ENCODE measurements at regions not wholly inside any gene's neighbourhood (a gene's known extent, or its start where the extent isn't known, plus 50 kb on each side); places are given as distances from the start of the nearest gene placed in this dataset.
A peak's percentile ranks its signal among the peaks of the same experiment; 100 is the strongest.

- TF ChIP-seq, protein P1, sequence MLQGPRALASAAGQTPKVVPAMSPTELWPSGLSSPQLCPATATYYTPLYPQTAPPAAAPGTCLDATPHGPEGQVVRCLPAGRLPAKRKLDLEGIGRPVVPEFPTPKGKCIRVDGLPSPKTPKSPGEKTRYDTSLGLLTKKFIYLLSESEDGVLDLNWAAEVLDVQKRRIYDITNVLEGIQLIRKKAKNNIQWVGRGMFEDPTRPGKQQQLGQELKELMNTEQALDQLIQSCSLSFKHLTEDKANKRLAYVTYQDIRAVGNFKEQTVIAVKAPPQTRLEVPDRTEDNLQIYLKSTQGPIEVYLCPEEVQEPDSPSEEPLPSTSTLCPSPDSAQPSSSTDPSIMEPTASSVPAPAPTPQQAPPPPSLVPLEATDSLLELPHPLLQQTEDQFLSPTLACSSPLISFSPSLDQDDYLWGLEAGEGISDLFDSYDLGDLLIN (CRISPR knock-in tag; IDR thresholded peaks at IDR 0.05; ENCODE audit: borderline replicate concordance): peak; percentile 20; the same call in 1 of the 2 replicates
- TF ChIP-seq, protein P2, sequence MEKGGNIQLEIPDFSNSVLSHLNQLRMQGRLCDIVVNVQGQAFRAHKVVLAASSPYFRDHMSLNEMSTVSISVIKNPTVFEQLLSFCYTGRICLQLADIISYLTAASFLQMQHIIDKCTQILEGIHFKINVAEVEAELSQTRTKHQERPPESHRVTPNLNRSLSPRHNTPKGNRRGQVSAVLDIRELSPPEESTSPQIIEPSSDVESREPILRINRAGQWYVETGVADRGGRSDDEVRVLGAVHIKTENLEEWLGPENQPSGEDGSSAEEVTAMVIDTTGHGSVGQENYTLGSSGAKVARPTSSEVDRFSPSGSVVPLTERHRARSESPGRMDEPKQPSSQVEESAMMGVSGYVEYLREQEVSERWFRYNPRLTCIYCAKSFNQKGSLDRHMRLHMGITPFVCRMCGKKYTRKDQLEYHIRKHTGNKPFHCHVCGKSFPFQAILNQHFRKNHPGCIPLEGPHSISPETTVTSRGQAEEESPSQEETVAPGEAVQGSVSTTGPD (CRISPR knock-in tag; IDR thresholded peaks at IDR 0.05): peak; percentile 24; the same call in 1 of the 2 replicates
- 0 out of 2 replicates have a peak, but pooled peaks have one; percentile 8 for TF ChIP-seq ZNF790 (CRISPR knock-in tag; IDR thresholded peaks at IDR 0.05; ENCODE audit: borderline replicate concordance)
- peak; percentile 6; the same call in 1 of the 2 replicates for TF ChIP-seq NFE2L1 (CRISPR knock-in tag; IDR thresholded peaks at IDR 0.05; ENCODE audit: borderline replicate concordance)
- TF ChIP-seq HNRNPL (IDR thresholded peaks at IDR 0.05; ENCODE audit: low read depth, low read length): peak; percentile 90; the same call in 1 of the 2 replicates
- TF ChIP-seq ZNF569 (CRISPR knock-in tag; IDR thresholded peaks at IDR 0.05; ENCODE audit: borderline replicate concordance): peak; percentile 5; the same call in 1 of the 2 replicates
- TF ChIP-seq ZNF792 (CRISPR knock-in tag; IDR thresholded peaks at IDR 0.05): no peak
- TF ChIP-seq HMGXB4 (CRISPR knock-in tag; IDR thresholded peaks at IDR 0.05; ENCODE audit: borderline replicate concordance in 1 of 2, low read depth in 1 of 2): peak in 1 of 2 experiments; percentile 3; a peak in 1 of 4 replicates
- no peak; the same call in 1 of the 2 replicates for TF ChIP-seq HNF1A (IDR thresholded peaks at IDR 0.05; ENCODE audit: low read depth)
- peak; percentile 10; the same call in 1 of the 2 replicates for TF ChIP-seq HNF1A (CRISPR knock-in tag; IDR thresholded peaks at IDR 0.05; ENCODE audit: borderline replicate concordance)
- peak; percentile 8 for TF ChIP-seq JUND (CRISPR knock-in tag; IDR thresholded peaks at IDR 0.05)
- no peak for TF ChIP-seq SYNCRIP (IDR thresholded peaks at IDR 0.05; ENCODE audit: insufficient read depth, low read depth, low read length)
- TF ChIP-seq E2F5 (CRISPR knock-in tag; conservative IDR thresholded peaks at IDR 0.05): 0 out of 2 replicates have a peak, but pooled peaks have one; percentile 6
- no peak for TF ChIP-seq ZNF562 (CRISPR knock-in tag; IDR thresholded peaks at IDR 0.05; ENCODE audit: borderline replicate concordance)
- TF ChIP-seq ZNF235 (CRISPR knock-in tag; IDR thresholded peaks at IDR 0.05; ENCODE audit: borderline replicate concordance): 0 out of 2 replicates have a peak, but pooled peaks have one; percentile 15
Measured at GRCh38 chr20:22491194-22491505, 93.2 kb downstream of the FOXA2 start (continued).

All from HepG2 (cell line).